Keratinocyte (primary cell): ENCODE measurements at regions not wholly inside any gene's neighbourhood (a gene's known extent, or its start where the extent isn't known, plus 50 kb on each side); places are given as distances from the start of the nearest gene placed in this dataset.

Source experiments
- EZH2 ChIP-seq: IDR thresholded peaks from one replicate; pipeline ENCODE4 v1.6.1; 2012; ENCODE audit warnings: inconsistent platforms, mild to moderate bottlenecking, low read length, moderate library complexity
- TF ChIP-seq, protein P1 (sequence below), 3 experiments: IDR thresholded peaks in 1 of 3; conservative IDR thresholded peaks in 1 of 3; optimal IDR thresholded peaks in 1 of 3; 2 replicates in 2 of 3; 3 replicates in 1 of 3; pipeline versions ENCODE3 to v1.5.1; 2011; ENCODE audit warnings: low read length in 3 of 3, mild to moderate bottlenecking in 3 of 3, moderate library complexity in 2 of 3, control low read depth in 1 of 3, inconsistent platforms in 1 of 3; ENCODE audit not compliant: insufficient read depth in 2 of 3; ENCODE audit errors: extremely low read depth in 1 of 3

DNA sequence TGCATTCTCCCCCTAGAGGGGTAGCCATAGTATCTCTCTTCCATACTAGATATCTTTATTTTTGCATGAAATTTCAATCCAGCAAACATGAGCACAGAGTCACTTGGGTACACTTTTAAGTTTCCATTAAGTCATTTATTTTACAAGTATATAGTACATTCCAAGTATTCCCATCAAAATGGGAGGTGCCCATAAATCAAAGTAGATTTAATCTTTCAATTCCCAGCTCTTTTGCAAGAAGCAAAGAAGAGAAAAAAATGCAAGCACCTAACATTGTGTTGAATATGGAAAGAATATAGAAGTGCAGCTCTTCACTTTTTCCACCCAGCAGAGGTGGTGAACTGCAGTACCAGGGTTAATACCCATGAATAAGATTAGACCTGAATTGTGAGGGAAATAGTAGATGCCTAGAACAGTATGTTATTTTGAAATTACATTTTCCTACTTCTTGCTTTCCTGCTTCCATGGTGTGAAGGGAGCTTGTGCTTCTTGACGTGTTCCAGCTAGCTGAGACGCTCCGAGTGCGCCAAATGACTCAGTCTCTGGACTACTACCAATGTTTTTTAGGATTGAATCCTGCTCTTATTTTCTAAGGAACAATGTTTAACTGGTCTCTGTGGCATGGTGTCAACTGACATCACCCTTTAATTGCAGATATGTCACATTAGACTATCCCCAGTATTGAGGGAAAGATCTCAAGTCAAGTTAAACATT lies 151.1 kb upstream of the MAF start:
- TF ChIP-seq, protein P1, sequence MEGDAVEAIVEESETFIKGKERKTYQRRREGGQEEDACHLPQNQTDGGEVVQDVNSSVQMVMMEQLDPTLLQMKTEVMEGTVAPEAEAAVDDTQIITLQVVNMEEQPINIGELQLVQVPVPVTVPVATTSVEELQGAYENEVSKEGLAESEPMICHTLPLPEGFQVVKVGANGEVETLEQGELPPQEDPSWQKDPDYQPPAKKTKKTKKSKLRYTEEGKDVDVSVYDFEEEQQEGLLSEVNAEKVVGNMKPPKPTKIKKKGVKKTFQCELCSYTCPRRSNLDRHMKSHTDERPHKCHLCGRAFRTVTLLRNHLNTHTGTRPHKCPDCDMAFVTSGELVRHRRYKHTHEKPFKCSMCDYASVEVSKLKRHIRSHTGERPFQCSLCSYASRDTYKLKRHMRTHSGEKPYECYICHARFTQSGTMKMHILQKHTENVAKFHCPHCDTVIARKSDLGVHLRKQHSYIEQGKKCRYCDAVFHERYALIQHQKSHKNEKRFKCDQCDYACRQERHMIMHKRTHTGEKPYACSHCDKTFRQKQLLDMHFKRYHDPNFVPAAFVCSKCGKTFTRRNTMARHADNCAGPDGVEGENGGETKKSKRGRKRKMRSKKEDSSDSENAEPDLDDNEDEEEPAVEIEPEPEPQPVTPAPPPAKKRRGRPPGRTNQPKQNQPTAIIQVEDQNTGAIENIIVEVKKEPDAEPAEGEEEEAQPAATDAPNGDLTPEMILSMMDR (optimal IDR thresholded peaks at IDR 0.05 in 1 of 3, IDR thresholded peaks at IDR 0.05 in 1 of 3, conservative IDR thresholded peaks at IDR 0.05 in 1 of 3; ENCODE audit: extremely low read depth in 1 of 3, insufficient read depth in 2 of 3, low read length in 3 of 3) = no peak
- no peak for TF ChIP-seq EZH2
